HG02938 (cell line): ENCODE measurements at regions not wholly inside any gene's neighbourhood (a gene's known extent, or its start where the extent isn't known, plus 50 kb on each side); places are given as distances from the start of the nearest gene placed in this dataset.
"Not testable (repeated sequence)": the region's sequence is repeated elsewhere in the genome, so short reads cannot be mapped to it uniquely, and the experiment has no call there.

Source experiments
- ATAC-seq: cut with Tn5 transposase; IDR thresholded peaks from one replicate; pipeline ENCODE4 v1.9.1; 2021; ENCODE audit warnings: mild to moderate bottlenecking, moderate library complexity; ENCODE audit not compliant: unreplicated experiment

DNA sequence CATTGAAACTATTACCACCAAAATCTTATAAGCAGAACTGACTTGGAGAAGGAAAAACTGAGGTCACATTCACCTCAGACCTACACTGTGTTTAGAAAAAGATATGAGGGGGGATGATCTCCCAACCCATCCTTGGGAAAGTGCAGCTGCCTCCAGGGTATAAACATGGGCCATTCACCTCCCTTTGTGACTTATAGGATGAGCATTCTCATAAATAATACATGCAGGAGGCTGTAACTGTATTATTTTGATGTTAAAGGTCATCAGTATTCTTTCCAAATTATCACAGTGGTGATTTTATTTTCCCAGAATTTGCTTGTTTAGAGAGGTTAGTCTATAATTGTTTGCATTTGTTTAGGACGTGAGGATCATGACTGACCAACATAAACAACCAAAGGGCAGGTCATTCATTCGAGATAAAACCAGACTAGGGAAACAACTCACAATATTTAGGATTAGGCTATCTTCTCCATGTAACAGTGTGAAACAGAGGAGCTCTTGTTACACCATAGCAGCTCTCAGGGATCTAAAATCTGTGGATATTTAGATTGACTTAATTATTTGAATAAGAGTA, 109.2 kb upstream of the NR5A2 start:
- no peak for ATAC-seq

DNA sequence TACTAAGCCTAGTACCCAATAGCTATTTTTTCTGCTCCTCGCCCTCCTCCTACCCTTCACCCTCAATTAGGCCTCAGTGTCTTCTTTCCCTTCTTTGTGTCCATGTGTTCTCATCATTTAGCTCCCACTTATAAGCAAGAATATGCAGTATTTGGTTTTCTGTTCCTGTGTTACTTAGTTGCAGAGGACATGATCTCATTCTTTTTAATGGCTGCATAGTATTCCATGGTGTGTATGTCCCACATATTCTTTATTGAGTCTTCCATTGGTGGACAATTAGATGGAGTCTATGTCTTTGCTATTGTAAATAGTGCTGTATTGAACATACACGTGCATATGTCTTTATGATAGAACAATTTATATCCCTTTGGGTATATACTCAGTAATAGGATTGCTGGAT, 106.9 kb upstream of the NR5A2 start:
- no peak for ATAC-seq

- no peak for ATAC-seq
Observed at GRCh38 chr1:199929556-199929955, 98.0 kb upstream of the NR5A2 start.

GRCh38 chr1:199930067-199930466, 97.4 kb upstream of the NR5A2 start:
- ATAC-seq: not testable (repeated sequence)

DNA sequence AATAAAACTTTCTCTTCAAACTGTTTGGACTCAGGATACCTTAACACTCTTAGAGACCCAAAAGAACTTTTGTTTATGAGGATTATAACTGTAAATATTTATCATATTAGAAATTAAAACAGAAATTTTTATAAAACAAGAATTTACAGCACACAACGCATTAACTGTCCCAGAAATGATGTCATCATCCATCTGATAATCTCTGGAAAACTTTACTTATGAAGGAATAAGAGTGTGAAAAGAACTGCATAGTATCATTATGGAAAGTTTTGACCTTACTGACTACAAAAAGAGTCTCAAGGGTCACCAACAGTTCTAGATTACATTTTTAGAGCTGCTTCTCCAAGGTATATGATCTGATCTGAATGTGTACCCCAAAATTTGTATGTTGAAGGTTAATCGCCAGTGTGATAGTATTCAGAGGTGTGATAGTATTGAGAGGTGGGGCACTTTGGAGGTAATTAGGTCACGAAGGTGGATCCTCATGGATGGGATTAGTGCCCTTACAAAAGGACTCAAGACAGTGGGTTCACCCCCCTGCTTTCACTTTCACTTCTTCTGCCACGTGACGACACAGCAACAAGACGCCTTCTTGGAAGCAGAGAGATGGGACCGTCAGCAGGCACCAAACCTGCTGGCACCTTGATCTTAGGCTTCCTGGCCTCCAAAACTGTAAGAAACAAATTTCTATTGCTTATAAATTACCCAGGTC, 95.7 kb upstream of the NR5A2 start:
- ATAC-seq: no peak

- no peak for ATAC-seq
Observed at GRCh38 chr1:199932462-199932861, 95.0 kb upstream of the NR5A2 start.

DNA sequence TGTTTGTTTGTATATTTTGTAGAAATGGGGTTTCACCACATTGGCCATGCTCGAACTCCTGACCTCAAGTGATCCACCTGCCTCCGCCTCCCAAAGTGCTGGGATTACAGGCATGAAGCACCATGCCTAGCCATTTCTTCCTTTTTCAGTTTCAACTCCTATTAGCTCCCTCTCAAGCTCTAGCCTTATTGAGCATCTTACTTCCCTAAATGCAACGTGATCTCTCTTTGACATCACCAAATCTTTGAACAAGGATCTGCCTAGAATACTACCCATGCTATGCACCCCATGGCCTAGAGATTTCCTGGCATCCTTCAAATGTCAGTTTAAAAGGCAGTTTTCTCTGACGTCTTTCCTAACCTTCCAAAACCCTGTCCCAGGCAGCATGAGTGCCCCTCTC, 91.1 kb upstream of the NR5A2 start:
- no peak for ATAC-seq

DNA sequence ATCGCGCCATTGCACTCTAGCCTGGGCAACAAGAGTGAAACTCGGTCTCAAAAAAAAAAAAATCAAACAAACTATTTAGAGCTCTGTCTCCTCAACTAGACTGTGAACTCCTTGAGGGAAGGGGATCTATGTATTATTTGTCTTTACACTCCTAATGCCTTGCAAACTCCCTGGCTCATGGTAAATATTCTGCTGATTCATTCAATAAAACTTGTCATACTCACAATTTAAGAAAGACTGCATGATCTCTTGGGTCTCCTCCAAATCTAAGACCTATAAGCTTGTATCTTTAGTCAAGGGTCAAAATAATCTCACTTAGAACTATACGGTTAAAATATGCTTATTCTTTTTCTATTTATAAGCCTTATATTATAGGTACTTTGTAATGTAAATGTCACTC, 90.3 kb upstream of the NR5A2 start:
- ATAC-seq: no peak

GRCh38 chr1:199937661-199938060, 89.8 kb upstream of the NR5A2 start:
- ATAC-seq: no peak

DNA sequence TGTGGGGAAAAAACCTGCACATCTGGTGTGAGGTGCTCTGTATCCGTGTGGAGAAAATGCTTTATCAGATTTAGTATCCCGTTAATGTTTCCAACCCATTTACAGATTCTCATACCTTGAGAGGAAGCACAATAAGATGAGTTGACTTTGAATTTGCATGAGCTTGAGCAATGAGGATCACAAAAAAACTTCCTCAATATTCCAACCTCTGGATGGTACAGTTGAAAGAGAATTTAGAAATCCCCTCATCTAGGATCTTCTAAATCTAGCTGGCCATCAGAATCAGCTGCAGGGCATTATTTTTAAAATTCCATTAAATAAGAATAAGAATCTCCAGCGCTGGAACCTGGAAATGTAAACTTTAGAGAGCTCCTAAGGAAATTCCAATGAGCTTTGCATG, 82.5 kb upstream of the NR5A2 start:
- no peak for ATAC-seq

GRCh38 chr1:199945591-199945990, 81.9 kb upstream of the NR5A2 start:
- no peak for ATAC-seq

- no peak for ATAC-seq
Observed at GRCh38 chr1:199946305-199947155, 81.0 kb upstream of the NR5A2 start.

DNA sequence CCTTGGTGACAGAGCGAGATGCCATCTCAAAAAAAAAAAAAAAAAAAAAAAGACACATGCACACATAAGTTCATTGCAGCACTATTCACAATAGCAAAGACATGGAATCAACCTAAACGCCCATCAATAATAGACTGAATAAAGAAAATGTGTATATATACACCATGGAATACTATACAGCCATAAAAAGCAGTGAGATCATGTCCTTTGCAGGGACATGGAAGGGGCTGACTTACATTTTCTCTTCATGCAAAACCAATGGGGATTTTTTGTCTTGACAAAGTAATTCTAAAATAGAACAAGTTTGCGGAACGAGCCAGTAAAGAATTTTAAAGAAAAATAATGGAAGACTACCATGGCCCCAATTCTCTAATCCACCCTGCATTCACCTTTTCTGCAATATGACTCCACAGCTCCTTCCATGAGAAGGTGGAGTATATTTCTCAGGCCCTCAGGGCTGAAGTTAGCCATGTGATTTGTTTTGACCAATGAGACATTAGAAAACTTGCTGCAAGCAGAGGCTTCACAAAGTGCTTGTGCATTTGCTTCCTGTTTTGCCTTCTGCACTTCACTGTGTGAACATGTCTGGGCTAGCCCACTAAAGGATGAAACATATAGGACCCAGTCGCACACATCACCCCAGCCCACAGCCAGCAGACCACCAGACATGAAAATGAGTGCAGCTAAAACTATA, 78.8 kb upstream of the NR5A2 start:
- no peak for ATAC-seq

DNA sequence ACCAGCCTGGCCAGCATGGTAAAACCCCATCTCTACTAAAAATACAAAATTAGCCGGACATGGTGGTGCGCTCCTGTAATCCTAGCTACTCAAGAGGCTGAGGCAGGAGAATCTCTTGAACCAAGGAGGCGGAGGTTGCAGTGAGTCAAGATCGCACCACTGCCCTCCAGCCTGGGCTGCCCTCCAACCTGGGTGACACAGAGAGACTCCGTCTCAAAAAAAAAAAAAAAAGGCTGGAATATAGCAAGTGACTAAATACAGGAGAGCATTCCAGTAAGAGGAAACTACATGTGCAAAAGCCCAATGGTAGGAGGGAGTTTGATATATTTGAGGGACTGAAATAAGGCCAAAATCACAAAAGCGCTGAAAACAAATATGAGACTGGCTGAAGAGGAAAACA, 76.5 kb upstream of the NR5A2 start:
- ATAC-seq: not testable (repeated sequence)

- ATAC-seq: no peak
Observed at GRCh38 chr1:199953651-199954050, 73.9 kb upstream of the NR5A2 start.

- no peak for ATAC-seq
Observed at GRCh38 chr1:199954699-199955098, 72.8 kb upstream of the NR5A2 start.

- ATAC-seq: no peak
Observed at GRCh38 chr1:199955235-199955634, 72.3 kb upstream of the NR5A2 start.

- ATAC-seq: no peak
Observed at GRCh38 chr1:199956005-199956404, 71.5 kb upstream of the NR5A2 start.

- no peak for ATAC-seq
Observed at GRCh38 chr1:199959033-199959774, 68.3 kb upstream of the NR5A2 start.

GRCh38 chr1:199959775-199960110, 67.8 kb upstream of the NR5A2 start:
- ATAC-seq: no peak

DNA sequence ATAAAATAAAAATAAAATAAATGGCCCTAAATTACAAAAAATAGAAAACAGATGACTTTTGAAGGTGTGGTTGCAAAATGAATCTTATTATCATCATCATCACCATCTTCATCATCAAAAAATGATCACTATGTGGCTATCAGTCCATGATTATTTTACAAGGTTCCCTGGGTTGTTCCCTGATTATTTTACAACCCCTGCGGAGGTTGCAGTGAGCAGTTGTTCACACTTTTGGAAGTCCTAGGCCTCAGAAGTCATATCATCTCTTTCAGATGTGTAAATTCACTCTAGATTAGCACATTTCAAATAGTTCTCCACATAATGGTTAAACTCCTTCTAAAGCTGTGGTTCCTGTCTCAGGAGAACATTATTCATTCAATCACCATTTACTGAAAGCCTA, 57.4 kb upstream of the NR5A2 start:
- ATAC-seq: no peak
